Small intestine (tissue), 7 donors: ENCODE measurements at regions not wholly inside any gene's neighbourhood (a gene's known extent, or its start where the extent isn't known, plus 50 kb on each side); places are given as distances from the start of the nearest gene placed in this dataset.
"Not testable (repeated sequence)": the region's sequence is repeated elsewhere in the genome, so short reads cannot be mapped to it uniquely, and the experiment has no call there.

Experiments
- DNase-seq, 2 donors: peaks; one replicate each; pipeline versions ENCODE4 v3.0.0 to v3.0.0-alpha.2; 2013
- FAIRE-seq: peaks from 2 replicates; lab custom pipeline; 2012; peaks lifted over from hg19 to GRCh38; lab: Jason Lieb, UNC
- H3K27ac ChIP-seq, 3 donors: one replicate each; pipeline ENCODE4 v1.5.1; 2013; ENCODE audit warnings: low read length in 2 of 3, mild to moderate bottlenecking in 2 of 3, control low read depth in 1 of 3, inconsistent platforms in 1 of 3, low read depth in 1 of 3, moderate library complexity in 1 of 3
- H3K27me3 ChIP-seq, 3 donors: one replicate each; pipeline ENCODE4 v1.6.1; 2013; ENCODE audit warnings: low read length in 3 of 3, inconsistent platforms in 1 of 3; ENCODE audit not compliant: control insufficient read depth in 3 of 3, insufficient read depth in 3 of 3
- H3K36me3 ChIP-seq, 3 donors: one replicate each; pipeline ENCODE4 v1.6.1; 2013; ENCODE audit warnings: low read length in 3 of 3, inconsistent platforms in 1 of 3, low read depth in 1 of 3, mild to moderate bottlenecking in 1 of 3, moderate library complexity in 1 of 3; ENCODE audit not compliant: control insufficient read depth in 3 of 3, insufficient read depth in 2 of 3
- H3K4me1 ChIP-seq, 3 donors: one replicate each; pipeline ENCODE4 v1.6.1; 2013; ENCODE audit warnings: low read length in 2 of 3, inconsistent platforms in 1 of 3, low read depth in 1 of 3, mild to moderate bottlenecking in 1 of 3, moderate library complexity in 1 of 3; ENCODE audit not compliant: control insufficient read depth in 3 of 3, insufficient read depth in 2 of 3
- H3K4me3 ChIP-seq, 3 donors: one replicate each; pipeline ENCODE4 v1.5.1; 2013; ENCODE audit warnings: low read length in 3 of 3, control low read depth in 1 of 3, inconsistent platforms in 1 of 3, low read depth in 1 of 3, mild to moderate bottlenecking in 1 of 3, moderate library complexity in 1 of 3
- H3K9me3 ChIP-seq, 2 donors: one replicate each; pipeline ENCODE4 v1.6.1; 2013; ENCODE audit warnings: low read depth in 1 of 2, low read length in 1 of 2; ENCODE audit not compliant: control insufficient read depth in 2 of 2, insufficient read depth in 1 of 2
- WGBS, 3 donors: extraction: QIAGEN DNeasy Blood & Tissue Kit; methylation state at CpG; one replicate each; pipeline ENCODE4 v1.1.7; 2013; 5-methylcytosine and 5-hydroxymethylcytosine counted together
- donor health status: healthy with polysubstance abuse.
- donor health status: control.
- donor health status: control.
- donor health status: Bipolar disorder and iron deficiency.
- donor health status: healthy.

GRCh38 chr22:22193923-22194322 lies 50.7 kb upstream of the VPREB1 start:
- peaks cover 0 to 4% (median 0%) of the 10 kb centered on the region in 3 donors for H3K27me3 ChIP-seq
- 72 to 77% (median 76%) methylated on average over 2 of the region's 2 CpGs for WGBS, 3 donors

GRCh38 chr22:22193462-22193861 lies 51.1 kb upstream of the VPREB1 start:
- H3K27me3 ChIP-seq, H3K4me1 ChIP-seq, FAIRE-seq, H3K27ac ChIP-seq, DNase-seq, H3K9me3 ChIP-seq, H3K4me3 ChIP-seq, H3K36me3 ChIP-seq: not testable (repeated sequence)
- 58 to 67% (median 64%) methylated on average over 3 of the region's 4 CpGs for WGBS, 3 donors

More at GRCh38 chr22:22193923-22194322, 50.7 kb upstream of the VPREB1 start:
- Histone ChIP-seq H3K4me3 (no peak overlapping the region), H3K27ac (no peak overlapping the region), H3K4me1 (no peaks in the 10 kb centered on the region), H3K9me3 (no peaks in the 10 kb centered on the region), H3K36me3 (no peaks in the 10 kb centered on the region)
- FAIRE-seq, result no peak
- no peak for DNase-seq

GRCh38 chr22:22193006-22193405 lies 51.6 kb upstream of the VPREB1 start:
- H3K4me3 ChIP-seq, H3K27me3 ChIP-seq, DNase-seq, H3K9me3 ChIP-seq, H3K4me1 ChIP-seq, H3K27ac ChIP-seq, FAIRE-seq, H3K36me3 ChIP-seq: not testable (repeated sequence)
- WGBS, 3 donors, result 50 to 88% (median 85%) methylated on average over 1 to 2 of the region's 4 CpGs

GRCh38 chr22:22189796-22190195 lies 54.8 kb upstream of the VPREB1 start:
- H3K9me3 ChIP-seq, H3K27ac ChIP-seq, H3K4me3 ChIP-seq, DNase-seq, FAIRE-seq, H3K36me3 ChIP-seq, H3K4me1 ChIP-seq, H3K27me3 ChIP-seq: not testable (repeated sequence)
- 43 to 60% (median 51%) methylated on average over 3 to 4 of the region's 4 CpGs for WGBS, 3 donors

- H3K4me1 ChIP-seq, H3K36me3 ChIP-seq, H3K4me3 ChIP-seq, H3K27ac ChIP-seq, H3K27me3 ChIP-seq, FAIRE-seq, H3K9me3 ChIP-seq, DNase-seq: not testable (repeated sequence)
- 83 to 90% (median 85%) methylated on average over 10 to 11 of the region's 11 CpGs for WGBS, 3 donors
Observed at GRCh38 chr22:22187863-22188262, 56.7 kb upstream of the VPREB1 start.

GRCh38 chr22:22187299-22187698 lies 57.3 kb upstream of the VPREB1 start:
- no peak overlapping the region for H3K27ac ChIP-seq
- H3K4me3 ChIP-seq, result no peak overlapping the region
- FAIRE-seq (no peak), DNase-seq (no peak)
- H3K27me3 ChIP-seq, result peaks cover 0 to 8% (median 6%) of the 10 kb centered on the region in 3 donors
- H3K4me1 ChIP-seq, result no peaks in the 10 kb centered on the region
- 58 to 64% (median 64%) methylated on average over 3 of the region's 3 CpGs for WGBS, 3 donors
- no peaks in the 10 kb centered on the region for H3K9me3 ChIP-seq
- no peaks in the 10 kb centered on the region for H3K36me3 ChIP-seq

- Histone ChIP-seq H3K9me3 (no peaks in the 10 kb centered on the region), H3K4me1 (no peaks in the 10 kb centered on the region), H3K36me3 (no peaks in the 10 kb centered on the region), H3K4me3 (no peak overlapping the region), H3K27me3 (peaks cover 0 to 9% (median 8%) of the 10 kb centered on the region in 3 donors), H3K27ac (no peak overlapping the region)
- FAIRE-seq, result no peak
- no peak for DNase-seq
- WGBS, 3 donors, result 59 to 64% (median 62%) methylated on average over 5 of the region's 5 CpGs
Observed at GRCh38 chr22:22185844-22186499, 58.6 kb upstream of the VPREB1 start.

- DNase-seq, result no peak
- Histone ChIP-seq H3K4me3 (no peak overlapping the region), H3K4me1 (no peaks in the 10 kb centered on the region), H3K9me3 (no peaks in the 10 kb centered on the region), H3K27me3 (peaks cover 0 to 9% (median 8%) of the 10 kb centered on the region in 3 donors), H3K36me3 (no peaks in the 10 kb centered on the region), H3K27ac (no peak overlapping the region)
- WGBS, 3 donors, result 43 to 62% (median 51%) methylated on average over 3 of the region's 3 CpGs
- FAIRE-seq, result no peak
Observed at GRCh38 chr22:22185217-22185616, 59.4 kb upstream of the VPREB1 start.
